NCI-H1092 (cell line): ENCODE measurements at regions not wholly inside any gene's neighbourhood (a gene's known extent, or its start where the extent isn't known, plus 50 kb on each side); places are given as distances from the start of the nearest gene placed in this dataset.
"Not testable (repeated sequence)": the region's sequence is repeated elsewhere in the genome, so short reads cannot be mapped to it uniquely, and the experiment has no call there.

ENCODE experiments used
- DNase-seq: peaks from one replicate; lab custom pipeline; 2025; lab: John Stamatoyannopoulos, UW

- peak; percentile 9 for DNase-seq
Observed at GRCh38 chr1:188170935-188171334, 1342.2 kb downstream of the PLA2G4A start.

- not testable (repeated sequence) for DNase-seq
Observed at GRCh38 chr1:188182063-188182462, 1353.3 kb downstream of the PLA2G4A start.

GRCh38 chr1:188188317-188188716 lies 1359.6 kb downstream of the PLA2G4A start:
- no peak for DNase-seq

- no peak for DNase-seq
Observed at GRCh38 chr1:188194916-188195315, 1366.2 kb downstream of the PLA2G4A start.

GRCh38 chr1:188218289-188218688 lies 1389.5 kb downstream of the PLA2G4A start:
- DNase-seq = no peak

GRCh38 chr1:188220051-188220450 lies 1391.3 kb downstream of the PLA2G4A start:
- no peak for DNase-seq

- DNase-seq = no peak
Observed at GRCh38 chr1:188224263-188224662, 1395.5 kb downstream of the PLA2G4A start.

- no peak for DNase-seq
Observed at GRCh38 chr1:188225975-188226374, 1397.2 kb downstream of the PLA2G4A start.

GRCh38 chr1:188228623-188229022 lies 1399.9 kb downstream of the PLA2G4A start:
- no peak for DNase-seq

- DNase-seq = no peak
Observed at GRCh38 chr1:188237573-188238348, 1409.0 kb downstream of the PLA2G4A start.

- DNase-seq = no peak
Observed at GRCh38 chr1:188240772-188241406, 1412.1 kb downstream of the PLA2G4A start.

GRCh38 chr1:188241629-188242028 lies 1412.9 kb downstream of the PLA2G4A start:
- no peak for DNase-seq

- DNase-seq = no peak
Observed at GRCh38 chr1:188243456-188243855, 1414.7 kb downstream of the PLA2G4A start.

GRCh38 chr1:188244681-188245080 lies 1415.9 kb downstream of the PLA2G4A start:
- no peak for DNase-seq

GRCh38 chr1:188247255-188247654 lies 1418.5 kb downstream of the PLA2G4A start:
- no peak for DNase-seq

- DNase-seq = no peak
Observed at GRCh38 chr1:188249811-188250210, 1421.1 kb downstream of the PLA2G4A start.

GRCh38 chr1:188251036-188251435 lies 1422.3 kb downstream of the PLA2G4A start:
- DNase-seq = no peak

GRCh38 chr1:188261849-188262248 lies 1433.1 kb downstream of the PLA2G4A start:
- no peak for DNase-seq

GRCh38 chr1:188269956-188270355 lies 1441.2 kb downstream of the PLA2G4A start:
- DNase-seq = no peak

GRCh38 chr1:188270497-188270896 lies 1441.7 kb downstream of the PLA2G4A start:
- no peak for DNase-seq

- DNase-seq = no peak
Observed at GRCh38 chr1:188277771-188278170, 1449.0 kb downstream of the PLA2G4A start.

- no peak for DNase-seq
Observed at GRCh38 chr1:188281921-188282320, 1453.2 kb downstream of the PLA2G4A start.

- DNase-seq = no peak
Observed at GRCh38 chr1:188295157-188295556, 1466.4 kb downstream of the PLA2G4A start.

GRCh38 chr1:188302746-188303145 lies 1474.0 kb downstream of the PLA2G4A start:
- DNase-seq = no peak
